PFSK-1 (cell line): ENCODE measurements at regions not wholly inside any gene's neighbourhood (a gene's known extent, or its start where the extent isn't known, plus 50 kb on each side); places are given as distances from the start of the nearest gene placed in this dataset.

ENCODE experiments used
- POLR2AphosphoS5 ChIP-seq: IDR thresholded peaks from 2 replicates; pipeline ENCODE4 v1.6.1; 2012; ENCODE audit warnings: low read depth, mild to moderate bottlenecking, control low read depth, low read length, moderate library complexity
- SIN3A ChIP-seq: IDR thresholded peaks from 2 replicates; pipeline ENCODE4 v1.6.1; 2012; ENCODE audit warnings: mild to moderate bottlenecking, low read length, moderate library complexity, borderline replicate concordance; ENCODE audit not compliant: insufficient read depth
- TAF1 ChIP-seq: IDR thresholded peaks from 2 replicates; pipeline ENCODE4 v1.6.1; 2012; ENCODE audit warnings: low read length, control low read depth, borderline replicate concordance; ENCODE audit not compliant: insufficient read depth
- TF ChIP-seq, protein P1 (sequence below), 2 experiments: IDR thresholded peaks; 2 replicates each; pipeline versions ENCODE4 v1.6.1 to v1.8.0; 2011 to 2012; ENCODE audit warnings: low read depth in 2 of 2, low read length in 2 of 2, control low read depth in 1 of 2, inconsistent platforms in 1 of 2, mild to moderate bottlenecking in 1 of 2, moderate library complexity in 1 of 2; ENCODE audit not compliant: insufficient read depth in 1 of 2

DNA sequence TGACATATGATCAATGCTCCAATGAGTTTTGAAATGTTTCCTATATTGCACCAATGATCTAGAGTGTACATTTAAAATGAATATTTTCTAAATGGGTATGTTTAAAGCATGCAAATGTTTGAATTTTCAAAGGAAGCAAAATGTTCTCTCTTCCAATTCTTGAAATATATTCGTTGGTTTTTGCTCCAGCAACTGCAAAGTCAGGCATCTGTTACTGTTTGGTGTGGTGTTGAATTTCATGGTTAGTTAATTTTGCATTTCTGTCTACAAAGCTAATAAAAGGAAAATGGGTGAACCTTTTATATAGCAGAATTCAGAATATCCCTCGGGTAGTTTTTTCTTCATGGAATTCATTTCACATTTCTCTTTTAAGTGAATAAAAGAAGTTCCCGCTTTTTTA lies 1018.3 kb downstream of the GRIK2 start:
- no peak for TF ChIP-seq POLR2AphosphoS5
- TF ChIP-seq, protein P1, sequence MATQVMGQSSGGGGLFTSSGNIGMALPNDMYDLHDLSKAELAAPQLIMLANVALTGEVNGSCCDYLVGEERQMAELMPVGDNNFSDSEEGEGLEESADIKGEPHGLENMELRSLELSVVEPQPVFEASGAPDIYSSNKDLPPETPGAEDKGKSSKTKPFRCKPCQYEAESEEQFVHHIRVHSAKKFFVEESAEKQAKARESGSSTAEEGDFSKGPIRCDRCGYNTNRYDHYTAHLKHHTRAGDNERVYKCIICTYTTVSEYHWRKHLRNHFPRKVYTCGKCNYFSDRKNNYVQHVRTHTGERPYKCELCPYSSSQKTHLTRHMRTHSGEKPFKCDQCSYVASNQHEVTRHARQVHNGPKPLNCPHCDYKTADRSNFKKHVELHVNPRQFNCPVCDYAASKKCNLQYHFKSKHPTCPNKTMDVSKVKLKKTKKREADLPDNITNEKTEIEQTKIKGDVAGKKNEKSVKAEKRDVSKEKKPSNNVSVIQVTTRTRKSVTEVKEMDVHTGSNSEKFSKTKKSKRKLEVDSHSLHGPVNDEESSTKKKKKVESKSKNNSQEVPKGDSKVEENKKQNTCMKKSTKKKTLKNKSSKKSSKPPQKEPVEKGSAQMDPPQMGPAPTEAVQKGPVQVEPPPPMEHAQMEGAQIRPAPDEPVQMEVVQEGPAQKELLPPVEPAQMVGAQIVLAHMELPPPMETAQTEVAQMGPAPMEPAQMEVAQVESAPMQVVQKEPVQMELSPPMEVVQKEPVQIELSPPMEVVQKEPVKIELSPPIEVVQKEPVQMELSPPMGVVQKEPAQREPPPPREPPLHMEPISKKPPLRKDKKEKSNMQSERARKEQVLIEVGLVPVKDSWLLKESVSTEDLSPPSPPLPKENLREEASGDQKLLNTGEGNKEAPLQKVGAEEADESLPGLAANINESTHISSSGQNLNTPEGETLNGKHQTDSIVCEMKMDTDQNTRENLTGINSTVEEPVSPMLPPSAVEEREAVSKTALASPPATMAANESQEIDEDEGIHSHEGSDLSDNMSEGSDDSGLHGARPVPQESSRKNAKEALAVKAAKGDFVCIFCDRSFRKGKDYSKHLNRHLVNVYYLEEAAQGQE (IDR thresholded peaks at IDR 0.05; ENCODE audit: insufficient read depth in 1 of 2, low read depth in 2 of 2, low read length in 2 of 2) = no peak
- no peak for TF ChIP-seq TAF1
- no peak for TF ChIP-seq SIN3A
